Bronchial epithelial cell (primary cell): ENCODE measurements at regions not wholly inside any gene's neighbourhood (a gene's known extent, or its start where the extent isn't known, plus 50 kb on each side); places are given as distances from the start of the nearest gene placed in this dataset.
"Not testable (repeated sequence)": the region's sequence is repeated elsewhere in the genome, so short reads cannot be mapped to it uniquely, and the experiment has no call there.

Source experiments
- DNase-seq: peaks from one replicate; pipeline ENCODE4 v3.0.0-alpha.2; 2010; ENCODE audit warnings: low read depth
- FAIRE-seq: peaks from 2 replicates; lab custom pipeline; 2011; peaks lifted over from hg19 to GRCh38; lab: Jason Lieb, UNC
- H3K27me3 ChIP-seq: 2 replicates; pipeline ENCODE4 v1.5.1; 2011; ENCODE audit warnings: low read length; ENCODE audit not compliant: control insufficient read depth, insufficient read depth
- H3K36me3 ChIP-seq: 2 replicates; pipeline ENCODE4 v1.5.1; 2011; ENCODE audit warnings: low read length; ENCODE audit not compliant: control insufficient read depth, insufficient read depth
- H3K4me3 ChIP-seq: 2 replicates; pipeline ENCODE4 v1.5.1; 2011; ENCODE audit warnings: mild to moderate bottlenecking, low read depth, low read length, control low read depth
- TF ChIP-seq, protein P1 (sequence below): IDR thresholded peaks from 2 replicates; pipeline ENCODE4 v1.5.1; 2011; ENCODE audit warnings: mild to moderate bottlenecking, moderate library complexity, low read length, control low read depth, inconsistent platforms; ENCODE audit not compliant: insufficient read depth, severe bottlenecking

DNA sequence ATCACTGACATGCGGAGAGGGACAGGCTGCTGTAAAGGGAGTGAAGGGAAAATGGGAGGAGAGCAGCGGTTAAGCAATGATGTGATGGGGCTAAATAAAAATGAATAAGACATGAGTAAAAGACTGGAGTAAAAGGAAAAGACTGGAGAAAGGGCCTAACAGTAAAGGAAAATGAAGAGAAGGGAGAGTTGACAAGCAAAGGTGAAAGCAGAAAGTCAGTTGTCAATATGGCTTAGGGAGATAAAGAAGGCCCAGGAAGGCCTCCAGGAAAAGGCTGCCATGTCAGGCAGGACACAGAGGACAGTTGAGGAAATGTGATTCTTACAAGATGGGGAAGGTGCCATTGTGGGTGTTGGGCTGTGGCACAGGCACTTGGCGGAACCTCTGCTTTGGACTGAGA, 98.9 kb upstream of the AMZ2 start:
- TF ChIP-seq, protein P1, sequence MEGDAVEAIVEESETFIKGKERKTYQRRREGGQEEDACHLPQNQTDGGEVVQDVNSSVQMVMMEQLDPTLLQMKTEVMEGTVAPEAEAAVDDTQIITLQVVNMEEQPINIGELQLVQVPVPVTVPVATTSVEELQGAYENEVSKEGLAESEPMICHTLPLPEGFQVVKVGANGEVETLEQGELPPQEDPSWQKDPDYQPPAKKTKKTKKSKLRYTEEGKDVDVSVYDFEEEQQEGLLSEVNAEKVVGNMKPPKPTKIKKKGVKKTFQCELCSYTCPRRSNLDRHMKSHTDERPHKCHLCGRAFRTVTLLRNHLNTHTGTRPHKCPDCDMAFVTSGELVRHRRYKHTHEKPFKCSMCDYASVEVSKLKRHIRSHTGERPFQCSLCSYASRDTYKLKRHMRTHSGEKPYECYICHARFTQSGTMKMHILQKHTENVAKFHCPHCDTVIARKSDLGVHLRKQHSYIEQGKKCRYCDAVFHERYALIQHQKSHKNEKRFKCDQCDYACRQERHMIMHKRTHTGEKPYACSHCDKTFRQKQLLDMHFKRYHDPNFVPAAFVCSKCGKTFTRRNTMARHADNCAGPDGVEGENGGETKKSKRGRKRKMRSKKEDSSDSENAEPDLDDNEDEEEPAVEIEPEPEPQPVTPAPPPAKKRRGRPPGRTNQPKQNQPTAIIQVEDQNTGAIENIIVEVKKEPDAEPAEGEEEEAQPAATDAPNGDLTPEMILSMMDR, result no peak
- H3K27me3 ChIP-seq, result no peaks in the 10 kb centered on the region
- FAIRE-seq, result no peak
- H3K36me3 ChIP-seq, result no peaks in the 10 kb centered on the region
- no peak for DNase-seq
- no peak overlapping the region for H3K4me3 ChIP-seq

DNA sequence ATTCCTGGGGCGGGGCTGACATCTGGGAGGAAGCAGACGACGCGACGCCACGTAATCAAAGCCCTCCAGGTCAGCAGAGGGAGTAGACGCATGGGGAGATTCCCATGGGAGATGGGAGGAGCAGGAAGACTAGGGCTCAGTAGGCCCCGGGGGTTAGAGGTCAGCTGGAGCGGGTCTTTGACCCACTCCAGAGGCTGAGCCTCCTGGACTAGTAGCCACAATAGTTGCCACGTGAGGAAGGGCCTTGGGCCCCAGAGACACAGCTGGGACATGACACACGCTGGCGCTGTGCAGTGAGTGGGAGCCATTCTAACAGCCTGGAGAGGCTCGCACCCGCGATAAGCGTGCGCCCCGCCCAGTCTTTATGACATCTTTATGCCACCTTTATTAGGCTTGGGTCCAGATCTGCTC, 95.7 kb upstream of the AMZ2 start:
- no peak for DNase-seq
- Histone ChIP-seq H3K27me3 (no peaks in the 10 kb centered on the region), H3K4me3 (no peak overlapping the region), H3K36me3 (no peaks in the 10 kb centered on the region)
- TF ChIP-seq, protein P1, result no peak
- no peak for FAIRE-seq

DNA sequence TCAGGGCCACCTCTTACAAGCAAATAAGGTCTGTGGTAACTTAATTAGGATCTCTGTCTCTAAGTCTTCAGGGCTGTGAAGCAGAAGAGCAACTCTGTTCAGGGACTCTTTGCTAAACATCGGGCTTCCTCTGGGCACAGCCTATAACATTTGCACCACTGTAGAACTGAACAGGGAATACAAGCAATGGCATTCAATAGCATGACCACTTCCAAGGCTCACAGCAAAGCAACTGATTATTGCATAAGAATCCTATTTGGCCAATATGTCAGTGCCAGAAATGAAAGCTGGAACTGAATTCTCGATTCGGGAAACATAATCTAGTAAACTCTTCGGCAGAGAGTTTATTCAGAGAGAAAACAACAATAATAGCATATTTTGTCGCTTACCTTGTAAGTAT, 92.2 kb upstream of the AMZ2 start:
- FAIRE-seq (no peak), DNase-seq (no peak)
- Histone ChIP-seq H3K4me3 (no peak overlapping the region), H3K36me3 (no peaks in the 10 kb centered on the region), H3K27me3 (no peaks in the 10 kb centered on the region)
- TF ChIP-seq, protein P1, result no peak

DNA sequence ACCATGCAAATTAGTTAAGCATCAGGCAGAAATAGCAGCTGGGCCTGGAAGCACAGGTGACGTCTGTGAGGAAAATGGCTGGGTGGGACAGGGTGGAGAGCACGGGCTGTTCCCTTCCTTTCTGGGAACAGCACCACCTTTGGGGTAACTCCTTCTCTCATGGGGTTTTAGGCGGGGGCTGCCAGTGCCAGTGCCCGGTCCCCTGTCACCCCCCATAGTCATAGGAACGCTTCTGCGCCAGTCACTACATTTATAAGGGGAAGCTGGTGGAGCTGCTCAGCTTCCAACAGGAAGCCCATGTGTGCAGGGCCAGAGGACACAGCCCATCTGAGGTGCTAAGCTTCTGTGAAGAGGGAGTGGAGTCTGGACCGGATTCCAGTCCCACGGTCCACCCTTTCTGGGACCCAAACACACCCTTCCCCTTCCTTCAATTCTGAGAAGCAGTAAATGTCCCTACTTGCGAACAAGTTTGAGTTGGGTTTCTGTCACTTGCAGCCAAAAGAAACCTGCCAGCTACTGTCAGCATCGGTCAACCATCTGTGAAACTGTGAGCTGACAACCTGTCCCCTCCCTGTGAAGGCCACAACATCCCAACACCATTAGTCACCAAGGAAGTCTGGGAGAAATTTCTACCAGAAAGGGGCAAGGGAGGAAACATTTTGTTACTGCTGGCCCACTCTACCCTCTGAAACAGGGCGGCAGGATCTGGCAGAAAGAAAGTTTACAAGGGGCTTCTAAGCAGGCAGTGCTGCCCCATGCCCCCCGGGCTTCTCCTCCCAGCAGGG, 86.0 kb upstream of the AMZ2 start:
- no peak for DNase-seq
- TF ChIP-seq, protein P1, result no peak
- no peaks in the 10 kb centered on the region for H3K27me3 ChIP-seq
- FAIRE-seq, result peak; percentile 62
- no peaks in the 10 kb centered on the region for H3K36me3 ChIP-seq
- H3K4me3 ChIP-seq, result no peak overlapping the region

DNA sequence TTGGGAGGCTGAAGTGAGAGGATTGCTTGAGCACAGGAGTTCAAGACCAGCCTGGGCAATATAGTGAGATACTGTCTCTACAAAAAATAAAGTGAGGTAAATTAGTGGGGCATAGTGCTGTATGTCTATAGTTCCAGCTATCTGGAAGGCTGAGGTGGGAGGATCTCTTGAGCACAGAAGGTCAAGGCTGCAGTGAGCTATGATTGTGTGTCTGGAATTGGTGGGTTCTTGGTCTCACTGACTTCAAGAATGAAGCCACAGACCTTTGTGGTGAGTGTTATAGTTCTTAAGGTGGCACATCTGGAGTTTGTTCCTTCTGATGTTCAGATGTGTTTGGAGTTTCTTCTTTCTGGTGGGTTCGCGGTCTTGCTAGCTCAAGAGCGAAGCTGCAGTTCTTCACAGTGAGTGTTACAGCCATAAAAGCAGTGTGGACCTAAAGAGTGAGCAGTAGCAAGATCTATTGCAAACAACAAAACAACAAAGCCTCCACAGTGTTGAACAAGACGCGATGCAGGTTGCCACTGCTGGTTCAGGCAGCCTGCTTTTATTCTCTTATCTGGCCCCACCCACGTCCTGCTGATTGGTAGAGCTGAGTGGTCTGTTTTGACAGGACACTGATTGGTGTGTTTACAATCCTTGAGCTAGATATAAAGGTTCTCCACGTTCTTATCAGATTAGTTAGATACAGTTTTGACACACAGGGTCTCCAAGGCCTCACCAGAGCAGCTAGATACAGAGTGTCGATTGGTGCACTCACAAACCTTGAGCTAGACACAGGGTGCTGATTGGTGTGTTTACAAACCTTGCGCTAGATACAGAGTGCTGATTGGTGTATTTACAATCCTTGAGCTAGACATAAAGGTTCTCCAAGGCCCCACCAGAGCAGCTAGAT, 79.3 kb upstream of the AMZ2 start:
- not testable (repeated sequence) for FAIRE-seq, H3K36me3 ChIP-seq, H3K27me3 ChIP-seq, DNase-seq, H3K4me3 ChIP-seq

DNA sequence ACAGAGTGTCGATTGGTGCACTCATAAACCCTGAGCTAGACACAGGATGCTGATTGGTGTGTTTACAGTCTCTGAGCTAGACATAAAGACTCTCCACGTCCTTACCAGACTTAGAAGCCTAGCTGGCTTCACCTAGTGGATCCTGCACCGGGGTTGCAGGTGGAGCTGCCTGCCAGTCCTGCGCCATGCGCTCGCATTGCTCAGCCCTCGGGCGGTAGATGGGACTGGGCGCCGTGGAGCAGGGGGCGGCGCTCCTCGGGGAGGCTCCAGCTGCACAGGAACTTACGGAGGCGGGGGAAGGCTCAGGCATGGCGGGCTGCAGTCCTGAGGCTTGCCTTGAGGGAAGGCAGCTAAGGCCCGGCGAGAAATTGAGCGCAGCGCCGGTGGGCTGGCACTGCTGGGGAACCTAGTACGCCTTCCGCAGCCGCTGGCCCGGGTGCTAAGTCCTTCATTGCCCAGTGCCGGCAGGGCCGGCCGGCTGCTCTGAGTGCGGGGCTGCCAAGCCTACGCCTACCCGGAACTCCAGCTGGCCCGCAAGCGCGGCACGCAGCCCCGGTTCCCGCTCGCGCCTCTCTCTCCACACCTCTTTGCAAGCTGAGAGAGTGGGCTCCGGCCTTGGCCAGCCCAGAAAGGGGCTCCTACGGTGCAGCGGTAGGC, 78.5 kb upstream of the AMZ2 start:
- FAIRE-seq, H3K4me3 ChIP-seq, H3K36me3 ChIP-seq, H3K27me3 ChIP-seq, DNase-seq: not testable (repeated sequence)
